Left renal cortex interstitium (tissue), 4 donors: ENCODE measurements at regions not wholly inside any gene's neighbourhood (a gene's known extent, or its start where the extent isn't known, plus 50 kb on each side); places are given as distances from the start of the nearest gene placed in this dataset.

Source experiments
- DNase-seq, 4 donors: peaks; one replicate each; pipeline ENCODE4 v3.0.0-alpha.2; 2013; ENCODE audit warnings: low read depth in 4 of 4, low spot score in 2 of 4, missing footprints in 1 of 4

GRCh38 chr10:58451193-58451889, 61.3 kb upstream of the BICC1 start:
- no peak for DNase-seq

GRCh38 chr10:58453105-58453504, 59.6 kb upstream of the BICC1 start:
- DNase-seq, result no peak

- no peak for DNase-seq
These were observed 56.5 kb upstream of the BICC1 start for GRCh38 chr10:58456179-58456578.

- peak in 1 of 4 donors; percentile 56 for DNase-seq
These were observed 54.7 kb upstream of the BICC1 start for GRCh38 chr10:58457761-58458616.

GRCh38 chr10:58459069-58459468, 53.6 kb upstream of the BICC1 start:
- DNase-seq, result no peak

- DNase-seq, result no peak
These were observed 52.5 kb upstream of the BICC1 start for GRCh38 chr10:58460157-58460556.

GRCh38 chr10:58462863-58463507, 49.7 kb upstream of the BICC1 start:
- DNase-seq, result no peak
